NCI-H2081 treated with DMSO at 0.1 percent for 48 hours (cell line): ENCODE measurements at regions not wholly inside any gene's neighbourhood (a gene's known extent, or its start where the extent isn't known, plus 50 kb on each side); places are given as distances from the start of the nearest gene placed in this dataset.
"Not testable (repeated sequence)": the region's sequence is repeated elsewhere in the genome, so short reads cannot be mapped to it uniquely, and the experiment has no call there.

ENCODE experiments used
- DNase-seq: peaks from one replicate; lab custom pipeline; 2025; lab: John Stamatoyannopoulos, UW

DNA sequence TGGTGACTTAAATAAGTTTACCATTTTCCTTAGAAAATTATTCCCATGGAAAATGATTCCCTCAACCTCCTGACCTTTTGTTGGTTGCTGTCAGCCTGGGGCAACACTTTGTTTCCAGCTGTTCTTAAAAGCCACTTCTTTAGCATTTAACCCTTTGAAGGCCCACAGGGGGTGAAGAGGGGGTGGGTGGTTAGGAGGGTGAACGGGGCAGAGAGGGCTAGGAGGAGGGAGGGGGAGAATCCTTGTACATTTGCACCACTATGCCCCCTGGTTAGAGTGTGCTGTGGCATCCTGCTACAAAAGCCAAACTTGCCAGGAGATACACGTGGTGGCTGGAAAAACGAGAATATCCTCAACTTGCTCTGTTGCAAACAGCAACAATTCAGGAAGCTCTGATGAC, 273.2 kb upstream of the RGMA start:
- DNase-seq, result no peak

DNA sequence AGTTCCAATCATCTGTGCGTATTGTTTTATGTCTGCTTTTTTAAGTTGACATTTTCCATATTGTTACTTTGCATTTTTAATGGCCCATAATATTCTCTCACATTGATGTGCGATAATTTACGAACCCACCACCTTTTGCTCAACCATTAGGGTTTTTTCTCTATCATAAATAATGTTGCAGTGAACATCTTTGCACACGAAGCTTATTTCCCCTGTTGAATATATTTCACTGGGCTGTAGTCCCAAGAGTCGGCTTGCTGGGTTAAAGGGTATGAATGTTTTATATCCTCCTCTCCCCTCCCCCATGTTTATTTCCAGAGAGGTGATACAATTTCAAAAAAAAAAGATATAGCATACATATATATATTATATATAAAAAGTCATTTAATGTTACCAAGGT, 272.7 kb upstream of the RGMA start:
- no peak for DNase-seq

DNA sequence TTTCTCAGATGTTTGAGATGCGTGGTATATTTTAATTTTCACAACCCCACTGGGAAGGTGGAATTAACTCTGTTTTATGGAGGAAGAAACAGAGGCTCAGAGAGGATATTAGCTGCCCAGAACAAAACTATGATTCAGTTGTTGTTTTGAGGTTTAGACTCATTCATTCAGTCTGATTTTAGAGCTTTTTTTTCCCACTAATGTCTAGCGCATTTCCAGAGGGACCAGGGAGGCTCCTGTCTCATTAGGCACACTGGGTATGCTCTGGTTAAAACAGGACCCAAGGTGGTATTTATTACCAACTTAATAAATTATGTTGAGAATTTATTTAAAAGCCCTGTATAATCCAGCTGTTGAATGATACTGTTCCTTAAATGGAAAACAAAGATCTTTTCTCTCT, 272.0 kb upstream of the RGMA start:
- no peak for DNase-seq

DNA sequence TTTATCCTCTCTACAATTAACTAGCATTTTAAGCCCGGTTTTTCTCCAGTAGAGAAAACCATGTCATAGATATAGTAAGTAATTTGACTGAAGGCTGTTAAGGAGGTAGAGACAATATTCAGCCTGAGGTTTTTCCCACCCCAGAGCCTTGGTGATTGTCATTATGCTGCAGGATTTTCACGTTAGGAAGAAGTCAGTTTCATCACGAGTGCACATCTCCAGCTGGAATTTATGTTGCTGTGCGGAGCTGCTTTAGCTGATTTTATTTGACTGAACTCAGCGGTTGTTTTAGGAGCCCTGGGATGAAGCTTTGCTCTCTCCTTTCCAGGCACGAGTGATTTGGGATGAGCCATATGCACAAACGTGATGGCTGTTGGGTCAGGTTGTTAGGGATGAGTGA, 271.3 kb upstream of the RGMA start:
- DNase-seq, result no peak

DNA sequence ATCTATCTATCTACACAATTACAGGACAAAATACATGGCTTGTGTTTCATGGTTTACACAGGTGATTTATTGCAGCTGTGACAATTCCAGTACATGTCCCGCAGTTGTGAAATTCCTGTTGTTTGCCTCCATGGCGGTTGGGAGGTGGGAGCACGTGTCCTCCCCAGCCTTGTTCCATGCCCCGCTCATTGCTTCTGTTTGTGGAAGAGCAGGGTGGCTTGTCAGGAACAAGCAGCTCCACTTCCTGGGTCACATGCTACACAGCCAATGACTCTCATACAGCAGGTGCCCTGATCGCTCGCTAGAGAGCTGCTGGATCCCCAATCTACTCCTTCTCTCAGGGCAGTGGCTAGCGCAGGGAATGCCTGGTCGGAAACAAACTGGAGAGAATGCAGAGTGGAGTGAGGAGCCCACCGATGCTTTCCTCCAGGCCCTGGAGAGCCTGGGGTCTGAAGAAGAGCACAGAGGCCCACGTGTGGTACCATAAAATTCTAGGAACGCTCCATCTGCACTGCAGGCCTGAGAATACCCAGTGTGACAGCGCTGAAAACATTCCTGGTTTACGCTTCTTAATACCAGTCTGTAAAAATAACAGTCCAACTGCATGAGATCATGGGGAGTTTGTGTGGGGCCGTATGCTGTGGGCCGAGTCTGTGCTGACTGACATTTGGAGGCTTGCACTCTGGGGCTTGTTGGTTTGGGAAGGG, 270.6 kb upstream of the RGMA start:
- DNase-seq, result no peak

DNA sequence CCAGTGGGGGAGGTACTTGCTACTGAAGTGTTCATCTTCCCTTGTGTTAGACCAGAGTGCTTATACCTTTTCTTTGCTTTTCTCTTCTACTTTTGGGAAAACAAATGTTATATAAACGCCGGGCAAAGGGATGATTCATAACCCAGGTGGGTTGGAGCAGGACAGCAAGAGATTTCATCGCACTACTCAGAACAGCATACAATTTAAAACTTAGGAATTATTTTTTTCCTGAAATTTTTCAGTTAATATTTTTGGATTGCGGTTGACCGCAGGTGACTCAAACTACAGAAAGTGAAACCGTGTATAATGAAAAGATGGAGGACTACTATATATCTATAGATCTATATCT, 270.0 kb upstream of the RGMA start:
- no peak for DNase-seq

DNA sequence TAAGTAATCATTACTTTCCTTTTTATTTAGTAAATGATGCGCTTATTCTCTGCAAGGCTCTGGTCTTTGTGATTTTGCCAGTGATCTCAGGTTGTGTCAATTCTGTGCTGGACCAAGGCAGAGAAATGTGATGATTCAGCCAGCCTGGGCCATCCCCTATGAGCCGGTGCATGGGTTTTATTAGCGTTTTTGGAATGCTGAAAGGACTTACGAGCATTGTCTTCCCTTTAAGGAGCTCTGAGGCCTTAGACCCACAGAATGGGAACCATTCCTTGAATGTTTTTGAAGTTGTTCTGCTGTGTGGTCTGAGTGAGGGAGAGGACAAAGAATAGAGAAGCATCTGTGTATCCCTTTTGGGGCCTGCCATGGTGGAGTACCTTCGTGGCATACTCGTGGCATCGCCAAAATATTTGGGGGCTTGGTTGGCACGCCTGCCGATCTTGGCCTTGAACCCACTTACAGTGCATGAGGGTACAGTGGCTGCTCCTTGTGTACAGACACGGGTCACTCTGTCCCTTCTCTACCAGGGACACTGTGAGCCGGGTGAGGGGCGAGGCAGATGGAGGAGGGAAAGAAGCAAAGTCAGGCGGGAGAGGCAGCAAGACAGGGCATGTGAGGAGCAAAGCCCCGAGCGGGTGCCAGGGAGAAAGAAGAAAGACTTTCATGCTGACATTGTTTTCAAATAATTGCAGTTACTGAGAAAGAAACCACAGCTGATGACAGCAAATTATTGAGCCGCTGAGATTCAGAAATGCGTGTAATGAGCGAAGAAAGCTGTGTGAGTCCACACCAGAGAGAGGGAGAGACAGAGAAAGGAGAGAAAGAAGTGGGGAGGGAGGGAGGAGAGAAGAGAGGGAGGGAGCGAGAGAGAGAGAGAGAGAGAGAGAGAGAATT, 269.4 kb upstream of the RGMA start:
- no peak for DNase-seq

DNA sequence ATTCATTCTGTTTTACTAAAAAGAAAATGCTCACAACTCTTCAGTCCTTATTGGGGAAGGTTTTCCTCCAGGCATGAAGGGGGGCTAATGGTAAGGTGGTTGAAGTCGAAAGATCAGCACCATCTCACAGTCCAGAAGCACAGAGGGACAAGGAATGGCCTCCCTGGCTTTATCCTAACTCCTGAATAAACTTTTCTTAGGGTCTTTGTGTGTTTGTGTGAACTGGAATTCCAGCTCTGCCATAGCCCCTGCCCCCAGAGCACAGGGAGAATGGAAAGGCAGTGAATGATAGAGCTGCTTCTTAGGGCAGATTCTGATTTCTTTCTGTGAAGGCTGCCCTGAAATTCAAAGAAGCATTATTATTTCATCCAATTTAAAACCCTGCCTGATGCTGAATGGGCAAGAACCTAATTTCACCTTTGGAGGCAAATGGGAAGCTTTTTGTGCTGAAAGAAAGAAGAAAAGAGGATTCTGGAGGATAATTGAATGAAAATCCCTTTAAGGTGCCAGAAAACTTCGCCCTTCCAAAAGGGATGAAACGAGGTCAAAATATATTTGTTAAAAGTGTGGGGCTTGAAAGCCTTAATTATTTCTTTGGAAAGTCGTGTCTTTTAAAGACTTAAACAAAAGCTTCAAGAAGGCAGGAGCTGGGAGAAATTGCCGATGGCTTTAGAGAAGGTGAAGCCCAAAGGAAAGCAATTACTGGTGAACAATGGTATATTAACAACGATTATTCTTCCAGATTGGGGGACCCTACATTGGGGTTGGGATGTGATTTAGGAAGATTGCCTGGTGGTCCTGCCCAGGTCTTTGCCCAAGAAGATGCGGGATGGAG, 259.9 kb upstream of the RGMA start:
- no peak for DNase-seq

DNA sequence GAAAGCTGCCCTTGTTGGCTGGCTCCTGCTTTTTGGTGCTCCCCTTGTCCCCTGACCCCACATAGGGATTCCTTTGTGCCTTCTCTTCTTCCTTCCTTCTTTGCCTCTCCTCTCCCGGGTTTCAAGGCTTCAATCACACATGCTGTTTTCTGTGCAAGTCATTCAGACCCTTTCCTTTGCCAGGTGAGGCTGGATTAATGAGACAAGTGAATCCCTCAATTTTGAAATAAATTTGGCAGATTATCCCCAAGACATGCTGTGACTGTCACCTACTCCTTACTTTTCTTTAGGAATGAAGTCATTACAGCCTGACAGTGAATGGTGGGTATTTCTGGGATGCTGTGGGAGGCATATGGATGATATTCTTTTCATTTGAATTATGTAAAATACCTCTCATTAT, 259.0 kb upstream of the RGMA start:
- DNase-seq, result no peak

DNA sequence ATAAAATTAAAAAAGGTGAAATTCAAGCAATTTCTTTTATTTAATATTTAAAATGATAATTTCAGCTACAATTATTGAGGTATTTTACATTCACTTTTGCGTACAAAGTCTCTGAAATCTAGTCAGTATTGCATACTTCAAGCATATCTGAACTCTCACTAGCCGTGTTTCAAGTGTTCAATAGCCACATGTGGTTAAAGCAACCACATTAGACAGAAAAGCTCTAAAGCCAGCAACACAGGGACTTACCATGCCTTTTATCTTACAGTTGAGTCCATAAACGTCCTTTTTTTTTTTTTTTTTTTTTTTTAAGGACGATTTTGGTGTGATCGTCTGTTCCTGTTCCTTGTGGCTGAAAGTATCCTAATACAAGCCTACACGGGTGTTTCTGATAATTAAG, 257.0 kb upstream of the RGMA start:
- no peak for DNase-seq

DNA sequence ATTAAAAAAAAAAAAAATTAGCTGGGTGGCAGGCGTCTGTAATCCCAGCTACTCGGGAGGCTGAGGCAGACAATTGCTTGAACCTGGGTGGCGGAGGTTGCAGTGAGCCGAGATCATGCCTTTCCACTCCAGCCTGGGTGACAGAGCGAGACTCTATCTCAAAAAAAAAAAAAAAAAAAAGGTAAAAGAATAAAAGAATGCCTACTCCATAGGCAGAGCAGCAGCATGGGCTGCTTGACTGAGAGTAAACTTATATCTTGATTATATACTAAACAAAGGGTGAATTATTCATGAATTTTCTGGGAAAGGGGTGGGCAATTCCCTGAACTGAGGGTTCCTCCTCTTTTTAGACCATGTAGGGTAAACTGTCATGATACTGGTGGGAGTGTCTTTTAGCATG, 254.4 kb upstream of the RGMA start:
- DNase-seq, result not testable (repeated sequence)

DNA sequence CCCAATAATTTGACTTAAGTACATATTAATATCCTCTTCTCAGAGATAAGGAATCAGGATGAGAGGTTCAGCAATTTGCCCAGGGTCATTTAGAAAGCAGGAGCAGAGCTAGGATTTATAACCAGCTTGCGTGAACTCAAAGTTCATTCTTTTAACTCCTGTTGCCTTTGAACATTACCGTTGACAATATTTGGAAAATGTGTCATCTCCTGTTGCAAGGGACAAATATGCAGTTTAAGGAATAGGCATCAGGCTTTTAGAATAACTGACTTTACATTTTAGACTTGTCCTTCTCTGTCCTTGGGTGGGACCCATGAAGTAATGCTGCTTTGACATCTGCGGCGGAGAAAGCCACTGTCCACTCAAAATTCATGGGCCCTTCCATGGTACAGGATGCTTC, 252.2 kb upstream of the RGMA start:
- no peak for DNase-seq

DNA sequence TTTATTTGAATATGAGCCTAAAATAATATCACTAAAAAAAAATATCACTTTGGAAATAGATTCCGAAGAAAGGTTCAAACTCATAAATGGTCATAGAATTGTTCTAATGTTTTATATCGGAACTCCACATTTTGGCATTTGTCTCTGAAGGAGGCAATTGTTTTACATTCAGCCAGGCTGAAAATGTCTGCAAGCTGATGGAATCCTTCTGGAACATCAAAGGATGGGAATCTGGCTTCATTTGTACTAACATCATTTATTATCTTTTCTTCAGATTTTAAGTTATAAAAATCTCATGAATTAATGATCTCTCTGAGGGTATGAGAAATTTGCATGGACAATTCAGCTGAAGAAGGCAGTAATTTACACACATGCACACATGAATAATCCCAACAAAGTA, 251.4 kb upstream of the RGMA start:
- no peak for DNase-seq

DNA sequence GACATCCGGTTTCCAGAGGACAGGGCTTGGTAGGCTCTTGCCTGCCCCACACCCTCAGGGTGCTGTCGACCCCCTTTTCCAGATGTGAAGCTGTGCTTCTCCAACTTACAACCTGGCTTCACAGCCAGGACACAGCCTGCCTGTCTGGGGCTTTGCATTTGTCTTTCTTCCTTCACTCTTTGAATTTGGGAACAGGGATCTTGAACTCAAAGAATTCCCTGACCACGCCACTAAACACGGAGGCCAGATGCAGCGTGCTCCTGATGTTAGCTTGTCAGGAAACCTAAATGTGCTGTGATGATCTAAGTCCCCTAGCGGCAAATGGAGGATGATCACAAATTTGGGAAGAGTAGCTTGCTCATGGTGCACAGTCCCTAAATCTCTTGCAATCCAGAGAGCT, 244.8 kb upstream of the RGMA start:
- DNase-seq, result no peak

DNA sequence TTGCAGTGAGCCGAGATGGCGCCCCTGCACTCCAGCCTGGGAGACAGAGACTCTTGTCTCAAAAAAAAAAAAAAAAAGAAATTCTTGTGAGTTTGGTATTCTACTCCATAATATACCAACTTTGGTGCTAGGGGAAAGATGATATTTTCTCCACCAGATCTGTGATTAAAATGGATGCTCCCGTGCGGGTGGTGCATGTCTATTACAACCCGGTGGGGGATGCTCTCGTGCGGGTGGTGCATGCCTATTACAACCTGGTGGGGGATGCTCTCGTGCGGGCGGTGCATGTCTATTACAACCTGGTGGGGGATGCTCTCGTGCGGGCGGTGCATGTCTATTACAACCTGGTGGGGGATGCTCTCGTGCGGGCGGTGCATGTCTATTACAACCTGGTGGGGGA, 244.1 kb upstream of the RGMA start:
- DNase-seq, result not testable (repeated sequence)

DNA sequence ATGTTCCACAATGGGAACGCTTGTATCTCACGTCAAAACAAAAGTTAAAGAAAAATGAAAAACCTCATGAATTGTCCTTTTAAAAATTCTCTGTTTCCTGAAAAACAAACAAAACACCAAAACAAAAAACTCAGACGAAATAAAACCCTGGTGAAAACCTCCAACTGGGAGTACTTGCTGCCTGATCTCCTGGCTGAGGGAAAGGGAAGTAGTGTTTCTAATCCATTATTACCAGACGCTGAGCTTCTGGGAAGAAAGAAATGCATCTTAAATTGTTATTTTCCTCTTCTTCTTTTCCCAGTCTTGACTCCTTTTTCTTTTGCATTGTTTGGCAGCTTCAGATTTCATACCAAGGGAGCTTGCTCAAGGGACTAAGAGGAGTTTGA, 243.2 kb upstream of the RGMA start:
- DNase-seq, result no peak

DNA sequence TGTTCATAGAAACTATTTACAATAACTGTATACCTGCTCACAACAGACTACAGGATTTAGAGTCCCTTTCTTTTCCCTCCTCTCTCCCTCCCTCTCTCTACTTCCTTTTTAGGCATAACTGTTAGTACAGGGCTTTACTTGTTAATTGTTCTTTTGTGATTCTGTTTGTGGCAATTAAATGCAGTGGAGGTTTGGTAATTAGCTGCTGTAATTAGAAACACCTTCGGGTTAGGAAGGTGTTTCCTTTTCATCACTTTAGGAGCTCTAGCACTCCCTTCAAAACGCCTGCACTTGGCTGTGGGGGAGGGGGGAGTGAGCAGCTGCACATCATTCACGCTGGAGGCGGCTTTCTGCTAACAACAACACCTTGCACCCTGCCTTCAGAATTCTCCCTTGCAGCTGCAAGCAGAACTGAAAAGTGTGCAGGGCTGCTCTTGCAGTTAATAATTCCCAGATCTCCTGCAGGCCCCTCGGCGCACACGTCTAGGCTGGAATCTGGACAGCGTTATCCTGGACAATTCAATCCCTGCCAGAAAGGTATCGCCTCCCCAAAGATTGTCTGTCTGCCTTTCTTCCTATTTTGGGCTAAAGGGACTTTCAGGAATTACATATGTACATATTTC, 242.6 kb upstream of the RGMA start:
- DNase-seq, result no peak

DNA sequence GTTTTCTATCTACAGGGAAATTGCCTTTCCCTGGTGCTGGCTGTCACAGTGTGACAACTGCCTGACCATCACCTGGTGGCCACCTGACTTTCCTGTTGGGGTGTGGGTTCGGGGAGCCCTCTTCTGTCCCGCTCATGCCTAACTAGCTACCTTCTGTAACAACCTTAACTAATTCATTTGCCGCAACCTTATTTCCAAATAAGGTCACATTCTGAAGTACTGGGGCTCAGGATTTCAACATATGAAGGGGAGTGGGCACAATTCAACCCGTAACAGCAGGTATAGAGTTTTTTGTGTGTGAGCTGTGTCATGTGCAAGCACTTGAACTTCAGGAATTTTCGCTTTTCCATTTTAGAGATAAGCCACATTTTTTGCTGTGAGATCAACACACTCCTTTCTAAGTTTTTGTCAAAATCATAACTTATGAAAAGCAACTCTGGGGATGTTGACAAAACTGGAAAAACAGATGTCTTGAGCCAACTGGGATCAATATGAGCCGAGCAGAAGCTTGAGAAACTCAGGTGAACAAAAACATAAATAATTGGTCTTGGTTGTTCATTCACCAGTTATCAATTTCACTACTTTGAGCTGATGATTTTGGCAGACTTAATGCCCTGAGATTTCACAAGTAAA, 242.0 kb upstream of the RGMA start:
- DNase-seq, result no peak

DNA sequence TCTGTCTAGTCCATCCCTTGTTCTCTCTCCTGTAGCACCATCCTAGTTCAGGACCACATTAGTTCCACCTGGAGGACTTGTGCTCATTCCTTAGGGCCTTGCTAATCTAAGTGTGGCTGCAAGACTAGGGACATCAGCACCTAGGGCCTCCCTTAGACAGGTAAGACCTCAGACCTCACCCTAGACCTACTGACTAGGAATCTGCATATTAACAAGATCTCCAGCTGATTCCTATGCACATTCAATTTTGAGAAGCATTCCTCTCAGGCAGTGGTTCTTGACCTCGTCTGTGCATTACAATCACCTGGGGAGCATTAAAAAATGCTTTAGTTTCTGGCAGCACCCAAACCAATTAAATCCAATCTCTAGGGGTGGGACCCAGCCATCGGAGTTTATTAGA, 238.4 kb upstream of the RGMA start:
- no peak for DNase-seq

DNA sequence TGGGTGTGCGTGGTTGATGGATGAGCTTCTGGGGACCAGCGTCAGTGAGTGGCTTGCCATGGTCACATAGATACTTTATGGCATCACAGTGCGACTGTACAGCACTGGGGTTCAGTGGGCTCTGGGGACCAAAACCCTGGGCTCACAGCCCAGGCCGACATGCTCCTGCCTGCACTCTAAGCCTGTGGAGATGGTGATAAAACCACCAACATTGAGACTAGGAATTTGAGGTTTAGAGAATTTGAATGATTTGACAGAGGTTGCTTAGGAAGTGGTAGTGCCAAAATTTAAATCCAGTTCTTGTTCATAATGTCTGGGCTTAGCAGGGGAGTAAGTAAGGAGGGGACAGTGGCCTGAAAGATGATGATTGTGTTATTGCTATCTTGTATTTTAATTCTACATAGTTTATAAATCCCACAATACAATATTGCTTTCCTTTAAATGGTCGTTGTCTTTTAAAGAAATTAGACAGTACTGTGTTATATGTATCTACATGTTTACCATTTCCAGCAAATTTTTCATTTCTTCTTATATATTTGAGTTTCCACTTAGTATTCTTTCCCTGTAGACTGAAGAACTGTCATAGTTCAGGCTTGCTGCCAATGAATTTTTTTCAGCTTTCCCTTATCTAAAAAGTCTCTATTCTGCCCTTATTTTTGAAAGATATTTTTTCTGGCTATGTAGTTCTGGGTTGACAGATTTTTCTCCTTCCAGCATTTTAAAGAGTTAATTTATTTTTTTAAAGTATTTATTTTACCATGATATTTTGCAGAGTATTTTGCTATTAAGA, 235.4 kb upstream of the RGMA start:
- DNase-seq, result no peak

DNA sequence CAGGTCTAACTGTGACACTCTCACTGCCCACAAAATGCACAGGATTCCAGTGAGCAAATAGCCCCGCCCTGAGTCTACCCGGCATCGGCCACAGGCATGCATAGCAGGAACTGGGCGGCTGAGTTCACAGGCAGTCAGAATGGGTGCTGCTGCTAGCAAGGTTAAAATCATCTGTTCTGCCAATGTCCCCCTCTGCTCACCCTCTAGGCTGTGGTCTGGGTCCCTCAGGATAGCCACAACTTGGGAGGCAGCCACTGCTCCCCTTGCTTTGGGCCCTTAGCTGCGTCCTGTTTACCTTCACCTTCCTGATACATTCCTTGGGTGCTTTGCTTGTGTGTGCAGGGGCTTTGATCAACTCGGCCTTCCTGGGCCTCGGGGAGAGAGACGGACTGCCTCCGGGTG, 232.9 kb upstream of the RGMA start:
- no peak for DNase-seq
